BLaER1 treated with 17β-estradiol and CSF1 and Interleukin-3, amounts not matched to agents 10 nM and 100 nM (cell line): ENCODE measurements at regions not wholly inside any gene's neighbourhood (a gene's known extent, or its start where the extent isn't known, plus 50 kb on each side); places are given as distances from the start of the nearest gene placed in this dataset.

Experiments used
- H3K27ac ChIP-seq, 11 experiments: shearing (Covaris generic); formaldehyde crosslinking; 2 replicates each; pipeline ENCODE4 v1.8.1; 2022
- H3K27me3 ChIP-seq, 11 experiments: shearing (Covaris generic); formaldehyde crosslinking; 2 replicates each; pipeline ENCODE4 v1.8.1; 2022
- H3K36me3 ChIP-seq, 11 experiments: shearing (Covaris generic); formaldehyde crosslinking; 2 replicates each; pipeline ENCODE4 v1.8.1; 2022
- H3K4me1 ChIP-seq, 10 experiments: shearing (Covaris generic); formaldehyde crosslinking; 2 replicates each; pipeline ENCODE4 v1.8.1; 2022
- H3K4me2 ChIP-seq, 11 experiments: shearing (Covaris generic); formaldehyde crosslinking; 2 replicates each; pipeline ENCODE4 v1.8.1; 2022
- H3K4me3 ChIP-seq, 10 experiments: shearing (Covaris generic); formaldehyde crosslinking; 2 replicates each; pipeline ENCODE4 v1.8.1; 2022
- H3K9ac ChIP-seq, 11 experiments: shearing (Covaris generic); formaldehyde crosslinking; 2 replicates each; pipeline ENCODE4 v1.8.1; 2022
- H3K9me3 ChIP-seq, 11 experiments: shearing (Covaris generic); formaldehyde crosslinking; replicated peaks in 1 of 11; 2 replicates each; pipeline ENCODE4 v1.8.1; 2022
- H4K20me1 ChIP-seq, 11 experiments: shearing (Covaris generic); formaldehyde crosslinking; 2 replicates each; pipeline ENCODE4 v1.8.1; 2022
- Cebpa-rat ChIP-seq, 11 experiments: shearing (Covaris generic); IDR thresholded peaks; 2 replicates each; pipeline ENCODE4 v1.8.1; 2022

DNA sequence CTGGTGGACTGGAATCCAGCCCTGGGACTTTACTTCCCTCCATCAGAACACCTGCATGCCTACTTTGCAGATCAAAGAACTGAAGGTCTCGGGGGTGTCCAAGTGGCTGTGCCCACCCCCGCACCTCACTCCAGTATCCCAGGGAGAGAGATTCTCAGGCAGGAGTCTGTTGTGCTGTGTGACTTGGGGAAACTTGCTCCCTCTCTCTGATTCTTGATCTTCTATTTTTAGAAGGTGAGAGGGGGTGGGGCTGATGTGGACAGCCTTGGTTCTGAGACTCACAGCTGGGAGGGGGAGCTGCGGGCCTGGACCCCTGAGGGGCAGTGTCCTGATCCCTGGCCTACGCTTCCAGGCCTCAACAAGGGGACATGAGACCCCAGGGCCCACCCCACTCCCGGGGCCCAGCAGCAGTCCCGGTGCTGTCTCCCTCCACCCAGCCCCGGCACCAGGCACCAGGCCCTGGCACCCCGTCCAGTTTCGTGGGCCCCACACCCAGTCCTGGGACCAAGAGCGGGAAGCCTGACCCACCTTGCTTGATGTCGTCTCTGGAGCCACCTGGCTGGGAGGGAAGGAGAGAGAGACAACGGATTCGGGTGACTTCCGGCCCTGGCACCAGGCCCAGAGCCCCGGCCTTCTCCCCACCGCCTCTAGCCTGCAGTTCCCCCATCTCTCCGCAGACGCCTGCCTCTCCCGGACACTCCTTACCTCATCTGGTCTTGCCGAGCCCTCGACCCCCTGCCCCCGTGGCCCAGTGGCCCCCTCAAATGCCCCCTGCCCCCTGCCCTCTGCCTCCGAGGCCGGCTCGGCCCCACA, 74.0 kb upstream of the SPTLC1 start:
- H3K9ac ChIP-seq: no peak overlapping the region
- H4K20me1 ChIP-seq: no peaks in the 10 kb centered on the region
- no peaks in the 10 kb centered on the region for H3K9me3 ChIP-seq
- no peak overlapping the region for H3K4me3 ChIP-seq
- H3K36me3 ChIP-seq: no peaks in the 10 kb centered on the region
- H3K4me2 ChIP-seq: no peak overlapping the region
- TF ChIP-seq Cebpa-rat (IDR thresholded peaks at IDR 0.05): no peak
- H3K4me1 ChIP-seq: peaks cover 0 to 13% (median 6%) of the 10 kb centered on the region in 10 experiments; a peak in 9 of 20 replicates
- H3K27ac ChIP-seq: no peak overlapping the region
- H3K27me3 ChIP-seq: no peaks in the 10 kb centered on the region

DNA sequence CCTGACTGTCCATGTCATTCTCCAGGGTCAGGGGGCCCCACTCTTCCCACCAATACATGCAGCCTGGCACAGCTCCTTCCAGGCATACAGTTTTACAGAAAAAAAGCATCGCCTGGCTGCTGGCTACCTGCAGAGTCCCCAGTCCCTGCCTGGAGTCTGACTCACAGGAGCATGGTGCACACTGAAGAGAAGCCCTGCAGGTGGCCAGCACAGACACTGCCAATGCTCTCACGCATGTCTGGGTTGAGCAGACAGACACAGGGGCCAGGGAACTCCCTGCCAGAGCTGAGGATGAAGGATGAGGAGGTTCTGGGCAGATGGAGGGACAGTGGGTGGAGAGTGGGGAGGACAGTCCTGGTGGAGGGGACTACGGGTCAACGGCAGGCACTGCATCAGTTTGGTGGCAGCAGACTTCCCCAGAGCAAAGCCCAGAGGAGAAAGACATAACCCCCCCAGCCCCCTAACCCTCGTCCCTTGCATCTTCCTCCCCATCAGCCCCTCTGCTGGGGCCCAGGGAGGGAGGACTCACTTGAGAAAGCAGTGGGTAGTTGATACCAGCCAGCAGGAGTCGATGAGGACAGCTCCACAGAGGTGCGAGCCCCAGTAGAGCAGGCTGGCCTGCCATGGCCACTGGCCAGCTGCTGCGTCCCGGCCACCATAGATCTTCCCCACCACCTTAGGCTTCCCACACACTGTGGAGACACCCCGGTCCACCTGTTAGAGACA, 72.9 kb upstream of the SPTLC1 start:
- no peaks in the 10 kb centered on the region for H3K9me3 ChIP-seq
- H3K27ac ChIP-seq: no peak overlapping the region
- TF ChIP-seq Cebpa-rat (IDR thresholded peaks at IDR 0.05): no peak
- no peaks in the 10 kb centered on the region for H3K36me3 ChIP-seq
- no peaks in the 10 kb centered on the region for H3K27me3 ChIP-seq
- no peaks in the 10 kb centered on the region for H4K20me1 ChIP-seq
- no peak overlapping the region for H3K4me2 ChIP-seq
- H3K9ac ChIP-seq: no peak overlapping the region
- no peak overlapping the region for H3K4me3 ChIP-seq
- H3K4me1 ChIP-seq: peaks cover 0 to 13% (median 6%) of the 10 kb centered on the region in 10 experiments; a peak in 9 of 20 replicates

DNA sequence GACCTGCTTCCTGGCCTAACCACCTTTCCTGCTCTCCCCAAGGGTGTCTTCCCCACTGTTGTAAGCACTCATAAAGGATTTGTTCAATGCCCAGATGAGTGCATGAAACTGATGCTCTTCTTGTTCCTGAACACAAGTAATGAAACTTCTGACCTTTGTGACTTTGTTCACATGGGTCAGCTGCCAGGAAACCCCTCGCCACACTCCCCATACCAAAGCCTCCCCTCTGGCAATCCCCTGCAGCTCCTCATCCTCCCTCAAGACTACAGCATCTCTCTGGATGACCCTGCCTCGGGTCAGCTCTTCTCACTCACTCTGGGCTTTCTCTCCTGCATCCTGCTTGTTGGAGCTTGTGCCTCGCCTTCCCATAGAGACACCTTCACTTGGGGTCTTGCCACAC, 72.2 kb upstream of the SPTLC1 start:
- Histone ChIP-seq H3K4me3 (no peak overlapping the region), H3K4me2 (no peak overlapping the region), H3K27me3 (no peaks in the 10 kb centered on the region), H3K36me3 (no peaks in the 10 kb centered on the region), H3K4me1 (peaks cover 0 to 13% (median 6%) of the 10 kb centered on the region in 10 experiments; a peak in 9 of 20 replicates), H3K9ac (no peak overlapping the region), H3K27ac (no peak overlapping the region), H4K20me1 (no peaks in the 10 kb centered on the region), H3K9me3 (no peaks in the 10 kb centered on the region)
- TF ChIP-seq Cebpa-rat (IDR thresholded peaks at IDR 0.05): no peak

DNA sequence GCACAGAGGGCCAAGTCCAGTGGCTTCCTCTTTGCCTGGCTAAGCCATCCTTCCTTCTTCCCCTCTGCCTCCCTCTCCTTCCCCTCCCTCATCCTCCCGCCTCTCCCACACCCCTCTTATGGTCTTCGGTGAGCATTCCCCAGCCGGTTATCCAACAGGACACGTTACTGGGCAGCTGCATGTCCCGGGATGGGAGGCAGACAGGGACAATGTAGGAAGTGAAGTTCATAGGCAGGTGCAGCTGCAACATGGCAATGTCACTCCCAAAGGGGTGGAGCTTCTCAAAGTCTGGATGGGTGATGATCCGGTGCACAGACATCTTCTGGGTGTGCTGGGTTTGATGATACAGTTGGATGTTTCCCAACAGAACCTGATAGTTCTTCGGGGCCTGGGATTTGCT, 71.4 kb upstream of the SPTLC1 start:
- no peaks in the 10 kb centered on the region for H3K36me3 ChIP-seq
- no peak for TF ChIP-seq Cebpa-rat (IDR thresholded peaks at IDR 0.05)
- peaks cover 0 to 7% (median 2%) of the 10 kb centered on the region in 10 experiments; a peak in 10 of 20 replicates for H3K4me1 ChIP-seq
- no peaks in the 10 kb centered on the region for H4K20me1 ChIP-seq
- no peak overlapping the region for H3K4me2 ChIP-seq
- H3K27ac ChIP-seq: no peak overlapping the region
- no peaks in the 10 kb centered on the region for H3K27me3 ChIP-seq
- peaks cover 0 to 6% (median 0%) of the 10 kb centered on the region in 11 experiments; a peak in 2 of 22 replicates for H3K9me3 ChIP-seq
- no peak overlapping the region for H3K9ac ChIP-seq
- no peak overlapping the region for H3K4me3 ChIP-seq

DNA sequence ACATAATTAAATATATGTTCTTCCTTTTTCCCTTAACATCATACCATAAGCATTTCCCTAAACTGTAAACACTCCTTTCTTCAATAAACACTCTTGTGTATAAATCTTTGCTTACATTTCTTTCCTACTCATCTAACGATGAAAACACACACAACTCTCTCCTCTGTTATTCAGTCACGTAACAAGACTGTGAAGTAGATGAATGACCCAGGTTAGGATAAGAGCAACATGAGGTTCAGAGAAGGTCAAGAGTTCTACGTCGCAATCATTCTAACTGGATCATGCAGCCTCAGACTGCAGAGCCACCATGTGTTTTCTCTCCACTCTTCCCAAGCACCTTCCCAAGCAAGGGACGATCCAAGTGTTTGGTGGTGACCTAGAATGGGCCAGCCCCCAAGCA, 70.5 kb upstream of the SPTLC1 start:
- Histone ChIP-seq H3K9me3 (peaks cover 0 to 11% (median 0%) of the 10 kb centered on the region in 11 experiments; a peak in 2 of 22 replicates), H3K27me3 (no peaks in the 10 kb centered on the region), H3K4me2 (no peak overlapping the region), H3K9ac (no peak overlapping the region), H4K20me1 (no peaks in the 10 kb centered on the region), H3K36me3 (no peaks in the 10 kb centered on the region), H3K4me1 (peaks cover 1 to 14% (median 10%) of the 10 kb centered on the region in 10 experiments; a peak in 19 of 20 replicates), H3K4me3 (no peak overlapping the region), H3K27ac (no peak overlapping the region)
- no peak for TF ChIP-seq Cebpa-rat (IDR thresholded peaks at IDR 0.05)

DNA sequence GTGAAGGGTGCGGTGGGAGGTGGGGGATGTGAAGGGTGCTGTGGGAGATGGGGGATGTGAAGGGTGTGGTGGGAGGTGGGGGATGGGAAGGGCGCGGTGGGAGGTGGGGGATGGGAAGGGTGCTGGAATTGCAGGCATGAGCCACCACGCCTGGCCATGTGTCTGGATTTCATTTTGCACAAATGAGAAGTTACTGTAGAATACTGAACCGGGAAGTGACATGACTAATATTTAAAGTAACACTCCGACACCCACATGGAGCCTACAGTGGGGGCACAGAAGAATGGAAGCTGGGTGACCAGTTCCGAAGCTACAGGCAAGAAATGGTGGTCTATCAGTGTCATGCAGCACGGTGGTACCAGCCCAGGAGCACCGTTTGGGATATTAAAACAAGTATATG, 69.9 kb upstream of the SPTLC1 start:
- Histone ChIP-seq H4K20me1 (no peaks in the 10 kb centered on the region), H3K4me1 (peaks cover 7 to 20% (median 15%) of the 10 kb centered on the region in 10 experiments; a peak in 19 of 20 replicates), H3K27ac (no peak overlapping the region), H3K36me3 (no peaks in the 10 kb centered on the region), H3K9me3 (peaks cover 0 to 11% (median 0%) of the 10 kb centered on the region in 11 experiments; a peak in 2 of 22 replicates), H3K4me2 (no peak overlapping the region), H3K9ac (no peak overlapping the region), H3K4me3 (no peak overlapping the region), H3K27me3 (no peaks in the 10 kb centered on the region)
- TF ChIP-seq Cebpa-rat (IDR thresholded peaks at IDR 0.05): no peak

DNA sequence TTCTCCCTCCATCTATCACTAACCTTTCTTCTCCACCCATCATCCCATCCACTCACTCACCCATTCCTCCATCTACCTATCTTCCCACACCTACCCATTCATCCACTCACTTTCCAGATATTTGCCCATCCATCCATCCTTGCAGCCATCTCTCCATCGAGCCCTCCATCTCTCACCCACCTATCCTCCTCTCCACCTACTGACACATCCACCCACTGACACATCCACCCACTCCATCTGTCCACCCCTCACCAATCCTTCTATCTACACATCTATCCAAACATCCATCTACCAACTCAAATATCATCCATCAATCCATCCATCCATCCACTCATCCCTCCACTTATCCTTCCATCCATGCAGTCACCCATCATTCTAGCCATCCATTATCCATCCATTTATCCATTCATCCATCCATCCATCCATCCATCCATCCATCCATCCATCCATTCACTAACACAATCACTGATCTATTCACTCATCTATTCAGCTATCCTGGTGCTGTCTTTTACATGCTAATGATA, 68.9 kb upstream of the SPTLC1 start:
- H3K4me2 ChIP-seq: no peak overlapping the region
- H3K27me3 ChIP-seq: no peaks in the 10 kb centered on the region
- H3K9me3 ChIP-seq: peaks cover 0 to 11% (median 0%) of the 10 kb centered on the region in 11 experiments; a peak in 2 of 22 replicates
- H3K36me3 ChIP-seq: no peaks in the 10 kb centered on the region
- no peak for TF ChIP-seq Cebpa-rat (IDR thresholded peaks at IDR 0.05)
- H3K27ac ChIP-seq: no peak overlapping the region
- H3K9ac ChIP-seq: no peak overlapping the region
- no peak overlapping the region for H3K4me3 ChIP-seq
- no peaks in the 10 kb centered on the region for H4K20me1 ChIP-seq
- H3K4me1 ChIP-seq: peaks cover 7 to 28% (median 15%) of the 10 kb centered on the region in 10 experiments; a peak in 19 of 20 replicates

DNA sequence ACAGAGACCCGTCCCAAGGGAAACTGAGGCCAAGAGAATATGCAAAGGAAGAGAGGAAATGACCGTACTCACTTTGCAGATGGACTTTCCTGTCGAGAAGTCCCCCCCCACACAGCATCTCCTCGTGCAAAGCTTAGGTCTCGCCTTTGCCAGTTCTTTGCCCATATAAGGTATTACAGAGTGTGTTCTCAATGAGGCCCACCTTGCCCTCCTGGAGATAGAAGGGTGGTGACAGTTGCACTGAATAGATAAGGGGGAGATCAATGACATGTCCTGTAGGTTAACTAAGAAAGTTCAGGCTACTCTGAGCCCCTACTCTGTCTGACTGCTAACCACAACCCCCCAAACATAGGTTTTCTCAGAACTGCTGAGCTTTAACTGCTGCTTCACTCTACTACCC, 68.2 kb upstream of the SPTLC1 start:
- no peak overlapping the region for H3K4me3 ChIP-seq
- H3K27ac ChIP-seq: no peak overlapping the region
- H3K36me3 ChIP-seq: no peaks in the 10 kb centered on the region
- no peak overlapping the region for H3K9ac ChIP-seq
- no peaks in the 10 kb centered on the region for H4K20me1 ChIP-seq
- H3K4me1 ChIP-seq: peaks cover 7 to 28% (median 15%) of the 10 kb centered on the region in 10 experiments; a peak in 19 of 20 replicates
- H3K27me3 ChIP-seq: no peaks in the 10 kb centered on the region
- peaks cover 0 to 11% (median 0%) of the 10 kb centered on the region in 11 experiments; a peak in 2 of 22 replicates for H3K9me3 ChIP-seq
- H3K4me2 ChIP-seq: no peak overlapping the region
- no peak for TF ChIP-seq Cebpa-rat (IDR thresholded peaks at IDR 0.05)

DNA sequence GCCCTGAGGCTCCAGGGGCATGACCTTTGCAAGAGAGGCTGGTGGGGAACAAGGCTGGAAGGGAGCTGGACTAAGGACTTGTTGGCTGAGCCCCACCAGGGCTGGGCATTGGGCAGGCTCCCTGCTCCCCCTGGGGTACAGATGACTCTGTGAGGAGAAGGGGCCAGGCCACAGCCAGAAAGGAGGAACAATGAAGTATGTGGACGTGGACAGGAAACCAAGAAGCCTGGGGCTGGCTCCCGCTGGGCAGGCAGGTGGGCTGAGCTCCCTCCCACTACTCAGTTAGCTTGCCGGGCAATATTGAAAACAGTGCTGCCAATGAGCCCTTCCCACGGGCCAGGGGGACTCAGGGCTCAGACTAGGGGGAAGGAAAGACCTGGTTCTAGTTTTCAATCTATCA, 66.1 kb upstream of the SPTLC1 start:
- H3K9me3 ChIP-seq: peaks cover 0 to 11% (median 0%) of the 10 kb centered on the region in 11 experiments; a peak in 2 of 22 replicates
- no peaks in the 10 kb centered on the region for H3K27me3 ChIP-seq
- H3K9ac ChIP-seq: no peak overlapping the region
- H3K4me3 ChIP-seq: no peak overlapping the region
- TF ChIP-seq Cebpa-rat (IDR thresholded peaks at IDR 0.05): no peak
- H3K27ac ChIP-seq: peak overlapping the region in 1 of 11 experiments; percentile 40; a peak in 2 of 22 replicates
- no peaks in the 10 kb centered on the region for H3K36me3 ChIP-seq
- H3K4me1 ChIP-seq: peaks cover 7 to 28% (median 15%) of the 10 kb centered on the region in 10 experiments; a peak in 19 of 20 replicates
- H3K4me2 ChIP-seq: peak overlapping the region in 9 of 11 experiments; percentile 29 to 74 (median 50); a peak in 15 of 22 replicates
- H4K20me1 ChIP-seq: no peaks in the 10 kb centered on the region
